Stomach (tissue), 4 donors: ENCODE measurements at regions not wholly inside any gene's neighbourhood (a gene's known extent, or its start where the extent isn't known, plus 50 kb on each side); places are given as distances from the start of the nearest gene placed in this dataset.

Experiments
- EP300 ChIP-seq: sonication (generic); formaldehyde crosslinking; IDR thresholded peaks from one replicate; pipeline ENCODE4 v1.6.1; 2017; ENCODE audit warnings: antibody characterized with exemption
- POLR2A ChIP-seq, 4 donors: fragments of 450-650 bp; IDR thresholded peaks; one replicate each; pipeline ENCODE4 v1.6.1; 2016; ENCODE audit warnings: antibody characterized with exemption in 4 of 4, control low read depth in 2 of 4, mild to moderate bottlenecking in 1 of 4, moderate library complexity in 1 of 4
- TF ChIP-seq, protein P1 (sequence below), 7 experiments: fragments of 450-650 bp in 4 of 7; fragments of 200-600 bp in 3 of 7; sonication (generic) in 3 of 7; IDR thresholded peaks; one replicate each; pipeline ENCODE4 v1.5.1; 2016 to 2019; ENCODE audit warnings: antibody characterized with exemption in 7 of 7, control low read depth in 2 of 7, mild to moderate bottlenecking in 1 of 7

DNA sequence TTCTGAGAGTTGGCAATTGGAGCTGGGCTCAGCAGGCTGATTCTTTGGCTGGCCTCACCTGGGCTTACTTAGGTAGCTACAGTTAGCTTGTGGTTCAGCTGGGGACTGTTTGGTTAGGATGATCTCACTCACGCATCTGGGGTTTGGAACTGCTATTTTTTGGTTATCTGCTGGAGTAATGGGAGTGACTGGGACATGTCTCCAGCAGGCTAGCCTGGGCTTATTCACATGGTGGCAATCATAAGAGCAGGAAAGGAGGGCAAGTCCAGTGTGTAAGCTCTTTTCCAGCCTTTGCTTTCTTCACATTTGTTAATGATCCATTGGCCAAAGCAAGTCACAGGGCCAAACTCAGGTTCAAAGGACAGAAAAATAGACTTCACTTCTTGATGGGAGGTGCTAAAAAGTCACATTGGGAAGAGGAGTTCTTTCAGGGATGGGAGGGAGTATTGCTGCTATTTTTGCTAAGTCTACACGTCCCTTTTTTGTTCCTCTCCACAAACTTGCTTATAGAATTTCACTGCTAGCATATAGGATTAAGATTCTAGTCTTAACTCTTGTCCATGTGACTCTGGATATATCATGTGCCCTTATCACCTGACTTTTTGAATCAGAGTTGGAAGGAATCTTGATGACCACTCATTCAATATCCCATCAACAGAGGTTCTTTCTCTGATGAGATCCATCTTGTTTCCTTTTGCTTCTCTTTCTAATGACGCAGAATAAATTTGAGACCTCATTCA is 174.0 kb downstream of the ZFP36L2 start:
- TF ChIP-seq, protein P1, sequence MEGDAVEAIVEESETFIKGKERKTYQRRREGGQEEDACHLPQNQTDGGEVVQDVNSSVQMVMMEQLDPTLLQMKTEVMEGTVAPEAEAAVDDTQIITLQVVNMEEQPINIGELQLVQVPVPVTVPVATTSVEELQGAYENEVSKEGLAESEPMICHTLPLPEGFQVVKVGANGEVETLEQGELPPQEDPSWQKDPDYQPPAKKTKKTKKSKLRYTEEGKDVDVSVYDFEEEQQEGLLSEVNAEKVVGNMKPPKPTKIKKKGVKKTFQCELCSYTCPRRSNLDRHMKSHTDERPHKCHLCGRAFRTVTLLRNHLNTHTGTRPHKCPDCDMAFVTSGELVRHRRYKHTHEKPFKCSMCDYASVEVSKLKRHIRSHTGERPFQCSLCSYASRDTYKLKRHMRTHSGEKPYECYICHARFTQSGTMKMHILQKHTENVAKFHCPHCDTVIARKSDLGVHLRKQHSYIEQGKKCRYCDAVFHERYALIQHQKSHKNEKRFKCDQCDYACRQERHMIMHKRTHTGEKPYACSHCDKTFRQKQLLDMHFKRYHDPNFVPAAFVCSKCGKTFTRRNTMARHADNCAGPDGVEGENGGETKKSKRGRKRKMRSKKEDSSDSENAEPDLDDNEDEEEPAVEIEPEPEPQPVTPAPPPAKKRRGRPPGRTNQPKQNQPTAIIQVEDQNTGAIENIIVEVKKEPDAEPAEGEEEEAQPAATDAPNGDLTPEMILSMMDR (IDR thresholded peaks at IDR 0.05) = no peak
- TF ChIP-seq EP300 (no peak), POLR2A (IDR thresholded peaks at IDR 0.05) (no peak)
